Neural cell (in vitro differentiated cells): ENCODE measurements at regions not wholly inside any gene's neighbourhood (a gene's known extent, or its start where the extent isn't known, plus 50 kb on each side); places are given as distances from the start of the nearest gene placed in this dataset.

Experiments used
- H2AFZ ChIP-seq: fragments of 200-600, 300-800 bp; sonication (generic), shearing (Covaris generic); 2 replicates; pipeline ENCODE4 v1.6.0; 2014; ENCODE audit warnings: low read depth, mild to moderate bottlenecking, antibody characterized with exemption, low read length, moderate library complexity
- H3F3A ChIP-seq: fragments of 200-600 bp; shearing (Covaris generic); 2 replicates; pipeline ENCODE4 v1.6.1; 2016; ENCODE audit warnings: mild to moderate bottlenecking, moderate library complexity, mixed read lengths, antibody characterized with exemption, low read length; ENCODE audit not compliant: insufficient read depth, poor library complexity, severe bottlenecking
- H3K27ac ChIP-seq: fragments of 200-600, 300-800 bp; sonication (generic), shearing (Covaris generic); 2 replicates; pipeline ENCODE4 v1.5.1; 2014; ENCODE audit warnings: mild to moderate bottlenecking, low read length, moderate library complexity
- H3K27me3 ChIP-seq: fragments of 300-800, 200-600 bp; sonication (generic), shearing (Covaris generic); 2 replicates; pipeline ENCODE4 v1.6.0; 2014; ENCODE audit warnings: mild to moderate bottlenecking, low read depth, low read length, moderate library complexity; ENCODE audit not compliant: insufficient read depth
- H3K36me3 ChIP-seq: fragments of 300-800, 200-600 bp; sonication (generic), shearing (Covaris generic); 2 replicates; pipeline ENCODE4 v1.5.1; 2014; ENCODE audit warnings: mild to moderate bottlenecking, antibody characterized with exemption, low read length, moderate library complexity; ENCODE audit not compliant: insufficient read depth
- H3K4me2 ChIP-seq: fragments of 300-800, 200-600 bp; sonication (generic), shearing (Covaris generic); 2 replicates; pipeline ENCODE4 v1.6.0; 2014; ENCODE audit warnings: mild to moderate bottlenecking, low read length
- H3K4me3 ChIP-seq: fragments of 300-800, 200-600 bp; sonication (generic), shearing (Covaris generic); 2 replicates; pipeline ENCODE4 v1.5.1; 2014; ENCODE audit warnings: mild to moderate bottlenecking, low read length, moderate library complexity
- H3K79me2 ChIP-seq: fragments of 200-600 bp; shearing (Covaris generic); replicated peaks from 2 replicates; pipeline ENCODE4 v1.6.0; 2014; ENCODE audit warnings: mild to moderate bottlenecking, low read length, moderate library complexity; ENCODE audit not compliant: insufficient read depth
- H3K9ac ChIP-seq: fragments of 300-800, 200-600 bp; sonication (generic), shearing (Covaris generic); 2 replicates; pipeline ENCODE4 v1.6.1; 2016; ENCODE audit warnings: mild to moderate bottlenecking, low read length, mixed read lengths
- H3K9me2 ChIP-seq: fragments of 200-600 bp; shearing (Covaris generic); 2 replicates; pipeline ENCODE4 v1.6.1; 2016; ENCODE audit warnings: mild to moderate bottlenecking, low read length, mixed read lengths; ENCODE audit not compliant: insufficient read depth
- H3K9me3 ChIP-seq: fragments of 200-600, 300-800 bp; sonication (generic), shearing (Covaris generic); 2 replicates; pipeline ENCODE4 v1.6.1; 2016; ENCODE audit warnings: mild to moderate bottlenecking, mixed run types, low read length, moderate library complexity, mixed read lengths
- H4K20me1 ChIP-seq: fragments of 200-600 bp; shearing (Covaris generic); 2 replicates; pipeline ENCODE4 v1.6.1; 2016; ENCODE audit warnings: mild to moderate bottlenecking, mixed run types; ENCODE audit not compliant: insufficient read depth
- EP300 ChIP-seq: fragments of 450-650 bp; conservative IDR thresholded peaks from 2 replicates; pipeline ENCODE4 v1.6.1; 2014; ENCODE audit warnings: antibody characterized with exemption, mild to moderate bottlenecking, moderate library complexity; ENCODE audit not compliant: poor library complexity, severe bottlenecking
- EZH2 ChIP-seq: fragments of 200-600, 300-800 bp; shearing (Covaris generic), sonication (generic); IDR thresholded peaks from 2 replicates; pipeline ENCODE4 v1.6.1; 2014; ENCODE audit warnings: antibody characterized with exemption, low read length, borderline replicate concordance, mild to moderate bottlenecking; ENCODE audit not compliant: insufficient read depth, poor library complexity, severe bottlenecking
- MXI1 ChIP-seq: fragments of 450-650 bp; conservative IDR thresholded peaks from 2 replicates; pipeline ENCODE4 v1.6.1; 2014; ENCODE audit warnings: antibody characterized with exemption, mild to moderate bottlenecking; ENCODE audit not compliant: poor library complexity, severe bottlenecking
- POLR2AphosphoS5 ChIP-seq: IDR thresholded peaks from 2 replicates; pipeline ENCODE4 v1.6.1; 2012
- RAD21 ChIP-seq: fragments of 450-650 bp; conservative IDR thresholded peaks from 2 replicates; pipeline ENCODE4 v1.6.1; 2014; ENCODE audit warnings: antibody characterized with exemption, mild to moderate bottlenecking, moderate library complexity
- REST ChIP-seq: IDR thresholded peaks from 2 replicates; pipeline ENCODE4 v1.6.1; 2012; ENCODE audit warnings: borderline replicate concordance
- SMC3 ChIP-seq: fragments of 450-650 bp; conservative IDR thresholded peaks from 2 replicates; pipeline ENCODE4 v1.6.1; 2014; ENCODE audit warnings: antibody characterized with exemption, mild to moderate bottlenecking, moderate library complexity; ENCODE audit not compliant: poor library complexity
- TAF1 ChIP-seq: IDR thresholded peaks from 2 replicates; pipeline ENCODE4 v1.6.1; 2012; ENCODE audit warnings: low read depth
- TF ChIP-seq, protein P1 (sequence below): fragments of 450-650 bp; IDR thresholded peaks from 2 replicates; pipeline ENCODE4 v1.5.1; 2014; ENCODE audit warnings: antibody characterized with exemption, mild to moderate bottlenecking, moderate library complexity; ENCODE audit not compliant: poor library complexity, severe bottlenecking

GRCh38 chr18:59966913-59967312 lies 67.1 kb downstream of the PMAIP1 start:
- Histone ChIP-seq H3K4me3 (no peak overlapping the region), H3K9me2 (no peaks in the 10 kb centered on the region), H4K20me1 (no peaks in the 10 kb centered on the region), H3K27me3 (no peaks in the 10 kb centered on the region), H3K36me3 (no peaks in the 10 kb centered on the region), H3K9ac (no peak overlapping the region), H3K79me2 (no peaks in the 10 kb centered on the region), H2AFZ (no peak overlapping the region), H3K9me3 (no peaks in the 10 kb centered on the region), H3F3A (no peaks in the 10 kb centered on the region), H3K4me2 (no peak overlapping the region), H3K27ac (no peak overlapping the region)
- no peak for TF ChIP-seq POLR2AphosphoS5
- no peak for TF ChIP-seq REST
- no peak for TF ChIP-seq RAD21
- TF ChIP-seq, protein P1, sequence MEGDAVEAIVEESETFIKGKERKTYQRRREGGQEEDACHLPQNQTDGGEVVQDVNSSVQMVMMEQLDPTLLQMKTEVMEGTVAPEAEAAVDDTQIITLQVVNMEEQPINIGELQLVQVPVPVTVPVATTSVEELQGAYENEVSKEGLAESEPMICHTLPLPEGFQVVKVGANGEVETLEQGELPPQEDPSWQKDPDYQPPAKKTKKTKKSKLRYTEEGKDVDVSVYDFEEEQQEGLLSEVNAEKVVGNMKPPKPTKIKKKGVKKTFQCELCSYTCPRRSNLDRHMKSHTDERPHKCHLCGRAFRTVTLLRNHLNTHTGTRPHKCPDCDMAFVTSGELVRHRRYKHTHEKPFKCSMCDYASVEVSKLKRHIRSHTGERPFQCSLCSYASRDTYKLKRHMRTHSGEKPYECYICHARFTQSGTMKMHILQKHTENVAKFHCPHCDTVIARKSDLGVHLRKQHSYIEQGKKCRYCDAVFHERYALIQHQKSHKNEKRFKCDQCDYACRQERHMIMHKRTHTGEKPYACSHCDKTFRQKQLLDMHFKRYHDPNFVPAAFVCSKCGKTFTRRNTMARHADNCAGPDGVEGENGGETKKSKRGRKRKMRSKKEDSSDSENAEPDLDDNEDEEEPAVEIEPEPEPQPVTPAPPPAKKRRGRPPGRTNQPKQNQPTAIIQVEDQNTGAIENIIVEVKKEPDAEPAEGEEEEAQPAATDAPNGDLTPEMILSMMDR: no peak
- TF ChIP-seq EZH2: no peak
- TF ChIP-seq EP300: no peak
- TF ChIP-seq MXI1: no peak
- no peak for TF ChIP-seq SMC3
- no peak for TF ChIP-seq TAF1

GRCh38 chr18:59963229-59963628 lies 63.4 kb downstream of the PMAIP1 start:
- no peaks in the 10 kb centered on the region for H3K9me2 ChIP-seq
- no peaks in the 10 kb centered on the region for H3K27me3 ChIP-seq
- H3K4me3 ChIP-seq: no peak overlapping the region
- H3K36me3 ChIP-seq: no peaks in the 10 kb centered on the region
- no peaks in the 10 kb centered on the region for H4K20me1 ChIP-seq
- H3F3A ChIP-seq: no peaks in the 10 kb centered on the region
- TF ChIP-seq TAF1 (no peak), EZH2 (no peak), RAD21 (no peak), SMC3 (no peak), MXI1 (no peak), EP300 (no peak), POLR2AphosphoS5 (no peak), REST (no peak)
- TF ChIP-seq, protein P1: no peak
- no peak overlapping the region for H3K9ac ChIP-seq
- H3K4me2 ChIP-seq: no peak overlapping the region
- H3K9me3 ChIP-seq: no peaks in the 10 kb centered on the region
- no peak overlapping the region for H3K27ac ChIP-seq
- no peak overlapping the region for H2AFZ ChIP-seq
- H3K79me2 ChIP-seq: no peaks in the 10 kb centered on the region
